Naive thymus-derived CD4-positive, alpha-beta T cell (primary cell): ENCODE measurements at regions not wholly inside any gene's neighbourhood (a gene's known extent, or its start where the extent isn't known, plus 50 kb on each side); places are given as distances from the start of the nearest gene placed in this dataset.

Experiments
- ATAC-seq: fragments of 150-1000 bp; cut with Tn5 transposase; 2 replicates; pipeline ENCODE4 v1.10.0; 2021; ENCODE audit warnings: mild to moderate bottlenecking, moderate library complexity
- CTCF ChIA-PET: fragments of 350-600 bp; sonication (Branson Sonifier 250); formaldehyde crosslinking; loops from one replicate; lab custom pipeline; 2021; ENCODE audit warnings: antibody characterized with exemption; lab: Charles Lee
- POLR2A ChIA-PET: fragments of 350-600 bp; sonication (Branson Sonifier 250); formaldehyde crosslinking; loops from one replicate; lab custom pipeline; 2021; ENCODE audit warnings: antibody characterized with exemption, inconsistent platforms; lab: Charles Lee
- DNase-seq, 9 donors: peaks; one replicate each; pipeline versions ENCODE4 v3.0.0 to v3.0.0-alpha.2; 2020 to 2022; ENCODE audit warnings: mixed read lengths in 1 of 9
- H3K27ac ChIP-seq: one replicate; pipeline ENCODE4 v1.7.0; 2013; ENCODE audit warnings: mild to moderate bottlenecking, low read depth, low read length, moderate library complexity
- H3K27me3 ChIP-seq, 2 donors: one replicate each; pipeline ENCODE4 v1.7.0; 2013; ENCODE audit warnings: low read length in 2 of 2, mild to moderate bottlenecking in 2 of 2, moderate library complexity in 2 of 2; ENCODE audit not compliant: control insufficient read depth in 2 of 2, insufficient read depth in 2 of 2
- H3K36me3 ChIP-seq, 3 experiments: 1 replicate in 2 of 3; 2 replicates in 1 of 3; pipeline ENCODE4 v1.7.0; 2013; ENCODE audit warnings: low read length in 3 of 3, mild to moderate bottlenecking in 3 of 3, moderate library complexity in 1 of 3; ENCODE audit not compliant: insufficient read depth in 3 of 3, control insufficient read depth in 2 of 3
- H3K4me1 ChIP-seq, 2 donors: one replicate each; pipeline ENCODE4 v1.7.0; 2013; ENCODE audit warnings: low read length in 2 of 2, mild to moderate bottlenecking in 2 of 2, moderate library complexity in 1 of 2; ENCODE audit not compliant: control insufficient read depth in 2 of 2, insufficient read depth in 2 of 2
- H3K4me3 ChIP-seq: 2 replicates; pipeline ENCODE4 v1.7.0; 2013; ENCODE audit warnings: mild to moderate bottlenecking, low read length
- H3K9me3 ChIP-seq, 3 experiments: 1 replicate in 2 of 3; 2 replicates in 1 of 3; pipeline ENCODE4 v1.7.0; 2013; ENCODE audit warnings: low read length in 3 of 3; ENCODE audit not compliant: control insufficient read depth in 2 of 3
- H3K27ac Mint-ChIP-seq, 9 donors: one replicate each; pipeline ENCODE4 v1.8.0; 2020 to 2022; ENCODE audit warnings: mixed read lengths in 9 of 9, mild to moderate bottlenecking in 8 of 9, moderate library complexity in 5 of 9, inconsistent platforms in 2 of 9
- H3K27me3 Mint-ChIP-seq, 5 donors: one replicate each; pipeline ENCODE4 v1.8.0; 2021 to 2022; ENCODE audit warnings: mixed read lengths in 5 of 5, mild to moderate bottlenecking in 1 of 5
- H3K36me3 Mint-ChIP-seq, 5 donors: one replicate each; pipeline ENCODE4 v1.8.0; 2020 to 2022; ENCODE audit warnings: mixed read lengths in 5 of 5, mild to moderate bottlenecking in 3 of 5, inconsistent platforms in 1 of 5
- H3K4me1 Mint-ChIP-seq, 7 donors: one replicate each; pipeline ENCODE4 v1.8.0; 2020 to 2022; ENCODE audit warnings: mixed read lengths in 7 of 7, mild to moderate bottlenecking in 3 of 7, inconsistent platforms in 1 of 7
- H3K4me3 Mint-ChIP-seq, 10 donors: one replicate each; pipeline ENCODE4 v1.8.0; 2020 to 2022; ENCODE audit warnings: mild to moderate bottlenecking in 10 of 10, mixed read lengths in 10 of 10, moderate library complexity in 6 of 10, inconsistent platforms in 2 of 10
- H3K9me3 Mint-ChIP-seq, 11 donors: one replicate each; pipeline ENCODE4 v1.8.0; 2020 to 2022; ENCODE audit warnings: mixed read lengths in 11 of 11, mild to moderate bottlenecking in 4 of 11, inconsistent platforms in 1 of 11, moderate library complexity in 1 of 11
- intact Hi-C, 2 donors: fragments of 100-400 bp; cut with micrococcal nuclease; formaldehyde crosslinking; loops; one replicate each; pipeline ENCODE4 v1.15.1; 2023

- Histone ChIP-seq H3K4me3 (no peak overlapping the region), H3K27me3 (no peaks in the 10 kb centered on the region), H3K27ac (no peak overlapping the region), H3K4me1 (no peaks in the 10 kb centered on the region), H3K9me3 (no peaks in the 10 kb centered on the region), H3K36me3 (no peaks in the 10 kb centered on the region)
- no peaks in the 10 kb centered on the region for H3K4me1 Mint-ChIP-seq
- ChIA-PET POLR2A (no interaction called here), CTCF (no interaction called here)
- no peak for ATAC-seq
- intact Hi-C loops: no loop called here
- H3K36me3 Mint-ChIP-seq: no peaks in the 10 kb centered on the region
- no peaks in the 10 kb centered on the region for H3K27me3 Mint-ChIP-seq
- no peak overlapping the region for H3K27ac Mint-ChIP-seq
- no peak overlapping the region for H3K4me3 Mint-ChIP-seq
- peaks cover 0 to 9% (median 1%) of the 10 kb centered on the region in 11 donors for H3K9me3 Mint-ChIP-seq
- no peak for DNase-seq
Measured at GRCh38 chr4:130043732-130044160, 947.8 kb downstream of the C4orf33 start.

- no peaks in the 10 kb centered on the region for H3K4me1 ChIP-seq
- H3K36me3 ChIP-seq: no peaks in the 10 kb centered on the region
- ChIA-PET POLR2A (no interaction called here), CTCF (no interaction called here)
- DNase-seq: no peak
- Mint-ChIP-seq H3K4me1 (no peaks in the 10 kb centered on the region), H3K9me3 (peaks cover 0 to 11% (median 1%) of the 10 kb centered on the region in 11 donors), H3K36me3 (no peaks in the 10 kb centered on the region), H3K4me3 (no peak overlapping the region), H3K27me3 (no peaks in the 10 kb centered on the region), H3K27ac (no peak overlapping the region)
- H3K9me3 ChIP-seq: no peaks in the 10 kb centered on the region
- intact Hi-C loops: no loop called here
- no peaks in the 10 kb centered on the region for H3K27me3 ChIP-seq
- no peak overlapping the region for H3K4me3 ChIP-seq
- H3K27ac ChIP-seq: no peak overlapping the region
- ATAC-seq: no peak
Measured at GRCh38 chr4:130044788-130045531, 949.0 kb downstream of the C4orf33 start.

DNA sequence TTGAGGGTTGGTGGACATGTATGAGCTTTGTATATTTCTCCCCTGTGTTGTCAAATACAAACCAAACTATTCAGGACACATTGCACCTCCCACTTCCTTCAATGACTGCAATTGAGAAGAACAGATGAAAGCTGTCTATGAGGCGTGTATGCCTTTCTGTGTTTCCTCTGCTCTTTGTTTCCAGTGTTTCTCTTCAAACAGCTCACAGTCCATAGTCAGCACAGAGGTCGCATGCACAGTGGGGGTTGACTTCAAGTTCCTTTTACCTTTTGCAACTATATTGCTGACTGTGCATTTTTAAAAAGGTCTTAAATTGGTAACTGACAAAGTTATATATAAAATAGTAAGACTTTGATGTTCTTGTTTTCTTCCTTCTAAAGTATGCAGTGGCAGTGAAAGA is 957.8 kb downstream of the C4orf33 start:
- Histone ChIP-seq H3K27ac (no peak overlapping the region), H3K27me3 (no peaks in the 10 kb centered on the region), H3K9me3 (no peaks in the 10 kb centered on the region), H3K36me3 (no peaks in the 10 kb centered on the region), H3K4me1 (no peaks in the 10 kb centered on the region), H3K4me3 (no peak overlapping the region)
- intact Hi-C loops: no loop called here
- no peaks in the 10 kb centered on the region for H3K27me3 Mint-ChIP-seq
- H3K27ac Mint-ChIP-seq: no peak overlapping the region
- no peak for ATAC-seq
- ChIA-PET CTCF (no interaction called here), POLR2A (no interaction called here)
- peaks cover 0 to 3% (median 0%) of the 10 kb centered on the region in 5 donors for H3K36me3 Mint-ChIP-seq
- DNase-seq: no peak
- H3K4me3 Mint-ChIP-seq: no peak overlapping the region
- peaks cover 0 to 20% (median 7%) of the 10 kb centered on the region in 11 donors for H3K9me3 Mint-ChIP-seq
- H3K4me1 Mint-ChIP-seq: no peaks in the 10 kb centered on the region

- Histone ChIP-seq H3K4me3 (no peak overlapping the region), H3K4me1 (no peaks in the 10 kb centered on the region), H3K27me3 (no peaks in the 10 kb centered on the region), H3K36me3 (no peaks in the 10 kb centered on the region), H3K27ac (no peak overlapping the region), H3K9me3 (no peaks in the 10 kb centered on the region)
- DNase-seq (no peak), ATAC-seq (no peak)
- ChIA-PET POLR2A (interaction anchor here (0.7 kb wide), 1 partner anchor 26 kb away, joined by 3 read pairs; no protein-coding TSS in a partner anchor), CTCF (no interaction called here)
- Mint-ChIP-seq H3K4me1 (no peaks in the 10 kb centered on the region), H3K4me3 (no peak overlapping the region), H3K27ac (no peak overlapping the region), H3K9me3 (peaks cover 0 to 20% (median 7%) of the 10 kb centered on the region in 11 donors), H3K36me3 (peaks cover 0 to 3% (median 0%) of the 10 kb centered on the region in 5 donors), H3K27me3 (no peaks in the 10 kb centered on the region)
- intact Hi-C loops: no loop called here
Measured at GRCh38 chr4:130054908-130055307, 959.0 kb downstream of the C4orf33 start.

- H3K27me3 ChIP-seq: no peaks in the 10 kb centered on the region
- no peaks in the 10 kb centered on the region for H3K27me3 Mint-ChIP-seq
- no peak overlapping the region for H3K27ac Mint-ChIP-seq
- no peak overlapping the region for H3K27ac ChIP-seq
- ATAC-seq: no peak
- no peak overlapping the region for H3K4me3 ChIP-seq
- intact Hi-C loops: no loop called here
- peaks cover 0 to 3% (median 0%) of the 10 kb centered on the region in 5 donors for H3K36me3 Mint-ChIP-seq
- H3K9me3 ChIP-seq: no peaks in the 10 kb centered on the region
- H3K4me1 Mint-ChIP-seq: no peaks in the 10 kb centered on the region
- peaks cover 0 to 26% (median 6%) of the 10 kb centered on the region in 11 donors for H3K9me3 Mint-ChIP-seq
- no peaks in the 10 kb centered on the region for H3K4me1 ChIP-seq
- H3K36me3 ChIP-seq: no peaks in the 10 kb centered on the region
- ChIA-PET CTCF (no interaction called here), POLR2A (no interaction called here)
- no peak for DNase-seq
- H3K4me3 Mint-ChIP-seq: no peak overlapping the region
Measured at GRCh38 chr4:130056286-130056685, 960.3 kb downstream of the C4orf33 start.

DNA sequence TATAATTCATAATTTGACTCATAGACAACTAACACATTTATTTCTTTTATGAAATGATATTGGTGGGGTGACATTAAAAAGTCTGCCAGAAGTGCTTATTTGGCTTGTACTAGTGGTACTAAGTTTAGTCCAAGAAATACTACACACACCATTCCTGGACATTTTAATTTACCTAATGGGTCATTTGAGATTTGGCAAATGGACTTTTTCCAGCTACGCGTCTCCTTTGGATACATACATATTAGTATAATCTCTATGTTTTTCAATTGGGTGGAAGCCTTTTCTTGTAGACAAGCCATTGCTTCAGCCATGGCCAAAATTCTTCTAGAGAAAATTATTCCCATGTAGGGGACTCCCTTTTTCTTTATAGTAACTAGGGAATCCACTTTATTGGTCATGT is 968.5 kb downstream of the C4orf33 start:
- no peak for ATAC-seq
- Histone ChIP-seq H3K27me3 (no peaks in the 10 kb centered on the region), H3K4me3 (no peak overlapping the region), H3K27ac (no peak overlapping the region), H3K4me1 (no peaks in the 10 kb centered on the region), H3K36me3 (no peaks in the 10 kb centered on the region), H3K9me3 (no peaks in the 10 kb centered on the region)
- no peaks in the 10 kb centered on the region for H3K27me3 Mint-ChIP-seq
- H3K27ac Mint-ChIP-seq: no peak overlapping the region
- H3K9me3 Mint-ChIP-seq: peaks cover 0 to 16% (median 3%) of the 10 kb centered on the region in 11 donors
- CTCF ChIA-PET: no interaction called here
- intact Hi-C loops: no loop called here
- POLR2A ChIA-PET: no interaction called here
- H3K36me3 Mint-ChIP-seq: no peaks in the 10 kb centered on the region
- H3K4me1 Mint-ChIP-seq: no peaks in the 10 kb centered on the region
- H3K4me3 Mint-ChIP-seq: no peak overlapping the region
- no peak for DNase-seq

DNA sequence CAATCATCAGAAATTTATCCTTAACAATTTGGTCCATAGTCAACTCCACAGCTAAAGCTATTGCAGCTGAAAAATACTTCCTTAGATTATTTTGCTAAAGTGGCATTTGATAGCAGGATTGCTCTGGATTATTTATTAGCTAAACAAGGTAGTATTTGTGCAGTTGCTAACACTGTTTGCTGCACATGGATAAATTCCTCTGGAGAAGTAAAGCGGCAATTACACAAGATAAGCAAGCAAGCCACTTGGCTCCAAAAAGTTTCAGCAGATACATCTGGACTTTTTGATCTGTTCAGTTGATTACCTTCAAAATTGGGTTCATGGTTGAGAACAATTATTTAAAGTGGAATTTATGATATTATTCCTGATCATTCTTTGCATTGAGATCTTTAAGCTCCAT is 971.5 kb downstream of the C4orf33 start:
- ATAC-seq: no peak
- peaks cover 0 to 13% (median 3%) of the 10 kb centered on the region in 11 donors for H3K9me3 Mint-ChIP-seq

More for the DNA sequence above, 971.5 kb downstream of the C4orf33 start:
- Histone ChIP-seq H3K27me3 (no peaks in the 10 kb centered on the region), H3K4me1 (no peaks in the 10 kb centered on the region), H3K36me3 (no peaks in the 10 kb centered on the region), H3K27ac (no peak overlapping the region), H3K9me3 (no peaks in the 10 kb centered on the region), H3K4me3 (no peak overlapping the region)
- H3K36me3 Mint-ChIP-seq: no peaks in the 10 kb centered on the region
- H3K4me3 Mint-ChIP-seq: no peak overlapping the region
- ChIA-PET POLR2A (no interaction called here), CTCF (no interaction called here)
- DNase-seq: no peak
- no peak overlapping the region for H3K27ac Mint-ChIP-seq
- intact Hi-C loops: no loop called here
- no peaks in the 10 kb centered on the region for H3K4me1 Mint-ChIP-seq
- no peaks in the 10 kb centered on the region for H3K27me3 Mint-ChIP-seq
